ENCODE measurements at regions not wholly inside any gene's neighbourhood (a gene's known extent, or its start where the extent isn't known, plus 50 kb on each side); places are given as distances from the start of the nearest gene placed in this dataset.

GRCh38 chr15:45847645-45848044 is 212.8 kb downstream of the SQOR start:
- intact Hi-C loops (cut with micrococcal nuclease): no loop called here
- no peak overlapping the region for H3K23ac ChIP-seq (ENCODE audit: low read depth, low read length)
- H3K27ac ChIP-seq (ENCODE audit: insufficient read depth, low read length): no peak overlapping the region
- DNase-seq (no peak), ATAC-seq (ENCODE audit: low read depth) (no peak)
- no peak overlapping the region for H2AFZ ChIP-seq (replicated peaks; ENCODE audit: low read length, poor library complexity)
- H3K14ac ChIP-seq (replicated peaks; ENCODE audit: low read depth, low read length): no peak overlapping the region
- H2BK15ac ChIP-seq (ENCODE audit: low read depth, low read length): no peak overlapping the region
- 0% methylated on average over 1 of the region's 4 CpGs; no CpG with 5 or more reads in 1 of the 2 experiments for WGBS, 2 experiments (ENCODE audit: extremely low coverage in 2 of 2, insufficient read length in 1 of 2)
- H3K4ac ChIP-seq (ENCODE audit: low read depth, low read length): no peak overlapping the region
- ChIA-PET POLR2A (ENCODE audit: unreplicated experiment) (no interaction called here), CTCF (no interaction called here)
- H3K9me3 ChIP-seq (ENCODE audit: control insufficient read depth, insufficient read depth, low read length): peaks cover 3% of the 10 kb centered on the region
- in situ Hi-C loops (cut with MboI; ENCODE audit: low sequenced_read_pairs): no loop called here
- no peak overlapping the region for H3K18ac ChIP-seq (ENCODE audit: low read depth, low read length)
- H4K8ac ChIP-seq (ENCODE audit: low read depth in 2 of 2, low read length in 2 of 2): no peak overlapping the region
- no peak overlapping the region for H3K56ac ChIP-seq (ENCODE audit: extremely low read depth, insufficient read depth, low read length)
- no peaks in the 10 kb centered on the region for H4K20me1 ChIP-seq (ENCODE audit: insufficient read depth, low read length)
- H2BK5ac ChIP-seq (ENCODE audit: low read depth, low read length, poor library complexity, severe bottlenecking): no peak overlapping the region
- H3K4me1 ChIP-seq (ENCODE audit: control insufficient read depth, insufficient read depth, low read length): no peaks in the 10 kb centered on the region
- H3K9me1 ChIP-seq (ENCODE audit: insufficient read depth, low read length): no peaks in the 10 kb centered on the region
- H2AK5ac ChIP-seq (ENCODE audit: low read depth, low read length): no peak overlapping the region
- no peaks in the 10 kb centered on the region for H3K27me3 ChIP-seq (ENCODE audit: control insufficient read depth, insufficient read depth, low read length)
- H4K91ac ChIP-seq (ENCODE audit: insufficient read depth, low read depth, low read length): no peak overlapping the region
- dilution Hi-C loops (cut with HindIII; ENCODE audit: low sequenced_read_pairs, unreplicated experiment): no loop called here
- no peak overlapping the region for H2AK9ac ChIP-seq (replicated peaks; ENCODE audit: low read depth, low read length, poor library complexity)
- no peak overlapping the region for H3K4me3 ChIP-seq (ENCODE audit: insufficient read depth, low read depth, low read length)
- no peak overlapping the region for H3K4me2 ChIP-seq (ENCODE audit: low read depth, low read length)
- H4K5ac ChIP-seq (ENCODE audit: low read depth, low read length): no peak overlapping the region
- no peak overlapping the region for H2BK20ac ChIP-seq (ENCODE audit: low read depth, low read length)
- no peaks in the 10 kb centered on the region for H3K36me3 ChIP-seq (ENCODE audit: control insufficient read depth, insufficient read depth, low read length)
- BruUV-seq (replicated peaks): no TSS peak
- no peaks in the 10 kb centered on the region for H3K79me1 ChIP-seq (ENCODE audit: low read depth in 1 of 2, low read length in 2 of 2)
- TF ChIP-seq POLR2A (IDR thresholded peaks at IDR 0.05; ENCODE audit: low read depth, low read length) (no peak), RCOR1 (IDR thresholded peaks at IDR 0.05; ENCODE audit: insufficient replicate concordance, low read length) (no peak), BHLHE40 (IDR thresholded peaks at IDR 0.05; ENCODE audit: low read depth, low read length) (no peak), CHD1 (IDR thresholded peaks at IDR 0.05; ENCODE audit: low read depth, low read length) (no peak), MAZ (IDR thresholded peaks at IDR 0.05; ENCODE audit: borderline replicate concordance, low read depth, low read length) (no peak), RAD21 (IDR thresholded peaks at IDR 0.05; ENCODE audit: low read length) (no peak), ELK1 (IDR thresholded peaks at IDR 0.05; ENCODE audit: borderline replicate concordance, low read depth, low read length) (no peak), RFX5 (IDR thresholded peaks at IDR 0.05; ENCODE audit: low read depth, low read length) (no peak), CTCF (conservative IDR thresholded peaks at IDR 0.05; ENCODE audit: low read depth, low read length) (no peak), MXI1 (IDR thresholded peaks at IDR 0.05; ENCODE audit: borderline replicate concordance, low read depth, low read length) (no peak), SMC3 (IDR thresholded peaks at IDR 0.05; ENCODE audit: low read depth, low read length) (no peak), CEBPB (IDR thresholded peaks at IDR 0.05; ENCODE audit: low read depth, low read length) (no peak), MAFK (IDR thresholded peaks at IDR 0.05; ENCODE audit: low read depth, low read length) (no peak), USF2 (IDR thresholded peaks at IDR 0.05; ENCODE audit: low read depth, low read length) (no peak), FOS (IDR thresholded peaks at IDR 0.05; ENCODE audit: low read depth, low read length) (no peak), NFE2L2 (IDR thresholded peaks at IDR 0.05; ENCODE audit: low read depth, low read length) (no peak)
- no peak overlapping the region for H3K9ac ChIP-seq (ENCODE audit: low read depth, low read length)
- no peak overlapping the region for H2BK120ac ChIP-seq (ENCODE audit: low read depth, low read length)

Measured in IMR-90 (cell line).